ENCODE measurements at regions not wholly inside any gene's neighbourhood (a gene's known extent, or its start where the extent isn't known, plus 50 kb on each side); places are given as distances from the start of the nearest gene placed in this dataset.

- no peak overlapping the region for H3K4me3 ChIP-seq (ENCODE audit: low read depth, low read length, poor library complexity, severe bottlenecking)
- peak; percentile 95 for DNase-seq (ENCODE audit: low spot score)
- no peaks in the 10 kb centered on the region for H3K27me3 ChIP-seq (replicated peaks; ENCODE audit: insufficient read depth, low read depth, low read length, poor library complexity)
- no peaks in the 10 kb centered on the region for H3K9me3 ChIP-seq (ENCODE audit: low read depth, low read length, poor library complexity, severe bottlenecking)
- intact Hi-C loops (cut with micrococcal nuclease; ENCODE audit: unreplicated experiment) = loop anchor here (2.0 to 10.0 kb wide), 4 partner anchors 64 to 1844 kb away; partner anchors contain the start of gene PCDH17
- no peaks in the 10 kb centered on the region for H3K36me3 ChIP-seq (ENCODE audit: insufficient read depth, low read length, poor library complexity, severe bottlenecking)
- H3K27ac ChIP-seq (ENCODE audit: low read depth, low read length, poor library complexity, severe bottlenecking) = no peak overlapping the region
- TF ChIP-seq, protein P1, sequence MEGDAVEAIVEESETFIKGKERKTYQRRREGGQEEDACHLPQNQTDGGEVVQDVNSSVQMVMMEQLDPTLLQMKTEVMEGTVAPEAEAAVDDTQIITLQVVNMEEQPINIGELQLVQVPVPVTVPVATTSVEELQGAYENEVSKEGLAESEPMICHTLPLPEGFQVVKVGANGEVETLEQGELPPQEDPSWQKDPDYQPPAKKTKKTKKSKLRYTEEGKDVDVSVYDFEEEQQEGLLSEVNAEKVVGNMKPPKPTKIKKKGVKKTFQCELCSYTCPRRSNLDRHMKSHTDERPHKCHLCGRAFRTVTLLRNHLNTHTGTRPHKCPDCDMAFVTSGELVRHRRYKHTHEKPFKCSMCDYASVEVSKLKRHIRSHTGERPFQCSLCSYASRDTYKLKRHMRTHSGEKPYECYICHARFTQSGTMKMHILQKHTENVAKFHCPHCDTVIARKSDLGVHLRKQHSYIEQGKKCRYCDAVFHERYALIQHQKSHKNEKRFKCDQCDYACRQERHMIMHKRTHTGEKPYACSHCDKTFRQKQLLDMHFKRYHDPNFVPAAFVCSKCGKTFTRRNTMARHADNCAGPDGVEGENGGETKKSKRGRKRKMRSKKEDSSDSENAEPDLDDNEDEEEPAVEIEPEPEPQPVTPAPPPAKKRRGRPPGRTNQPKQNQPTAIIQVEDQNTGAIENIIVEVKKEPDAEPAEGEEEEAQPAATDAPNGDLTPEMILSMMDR (conservative IDR thresholded peaks at IDR 0.05; ENCODE audit: low read depth, low read length) = no peak
- no peak for TF ChIP-seq EZH2 (IDR thresholded peaks at IDR 0.05; ENCODE audit: borderline replicate concordance, low read depth, low read length, poor library complexity, severe bottlenecking)
- ChIA-PET POLR2A (ENCODE audit: low non-redundant PET) (no interaction called here), CTCF (interaction anchor here (0.6 kb wide), 1 partner anchor 36 kb away, joined by 3 read pairs; no protein-coding TSS in a partner anchor)
- BruUV-seq (replicated peaks) = no TSS peak
- peaks cover 66% of the 10 kb centered on the region for H3K4me1 ChIP-seq (ENCODE audit: insufficient read depth, low read length, poor library complexity, severe bottlenecking)
These were observed 684.8 kb downstream of the DIAPH3 start for GRCh38 chr13:59478908-59479307.

DNA sequence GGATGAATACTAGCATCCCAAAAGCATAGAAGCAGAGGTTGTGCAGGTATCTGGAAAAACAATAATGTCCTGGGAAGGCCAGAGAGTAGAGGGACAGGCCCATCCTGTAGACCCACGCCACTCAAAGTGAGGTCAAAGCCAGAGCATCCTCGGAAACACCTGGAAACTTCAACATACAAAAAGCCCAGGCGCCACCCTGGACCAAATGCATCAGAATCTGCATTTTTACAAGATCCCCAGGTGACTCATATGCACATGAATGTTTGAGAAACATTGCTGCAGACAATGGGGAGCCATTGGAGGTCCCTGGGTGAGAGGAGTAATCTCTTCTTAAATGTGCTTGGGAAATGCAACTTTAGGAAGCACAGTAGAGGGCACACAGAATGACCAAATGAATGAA lies 684.1 kb downstream of the DIAPH3 start:
- no peak for TF ChIP-seq EZH2 (IDR thresholded peaks at IDR 0.05; ENCODE audit: borderline replicate concordance, low read depth, low read length, poor library complexity, severe bottlenecking)
- TF ChIP-seq, protein P1 (conservative IDR thresholded peaks at IDR 0.05; ENCODE audit: low read depth, low read length) = no peak
- no peak overlapping the region for H3K4me3 ChIP-seq (ENCODE audit: low read depth, low read length, poor library complexity, severe bottlenecking)
- peaks cover 69% of the 10 kb centered on the region for H3K4me1 ChIP-seq (ENCODE audit: insufficient read depth, low read length, poor library complexity, severe bottlenecking)
- no peaks in the 10 kb centered on the region for H3K27me3 ChIP-seq (replicated peaks; ENCODE audit: insufficient read depth, low read depth, low read length, poor library complexity)
- DNase-seq (ENCODE audit: low spot score) = no peak
- H3K36me3 ChIP-seq (ENCODE audit: insufficient read depth, low read length, poor library complexity, severe bottlenecking) = no peaks in the 10 kb centered on the region
- no TSS peak for BruUV-seq (replicated peaks)
- H3K9me3 ChIP-seq (ENCODE audit: low read depth, low read length, poor library complexity, severe bottlenecking) = no peaks in the 10 kb centered on the region
- no peak overlapping the region for H3K27ac ChIP-seq (ENCODE audit: low read depth, low read length, poor library complexity, severe bottlenecking)
- intact Hi-C loops (cut with micrococcal nuclease; ENCODE audit: unreplicated experiment) = loop anchor here (2.0 to 10.0 kb wide), 5 partner anchors 53 to 1845 kb away; partner anchors contain the start of gene PCDH17
- POLR2A ChIA-PET (ENCODE audit: low non-redundant PET) = no interaction called here
- CTCF ChIA-PET = no interaction called here

- POLR2A ChIA-PET (ENCODE audit: low non-redundant PET) = interaction anchor here (0.7 kb wide), 1 partner anchor 46 kb away, joined by 3 read pairs; no protein-coding TSS in a partner anchor
- no TSS peak for BruUV-seq (replicated peaks)
- H3K27me3 ChIP-seq (replicated peaks; ENCODE audit: insufficient read depth, low read depth, low read length, poor library complexity) = no peaks in the 10 kb centered on the region
- intact Hi-C loops (cut with micrococcal nuclease; ENCODE audit: unreplicated experiment) = loop anchor here (5.0 kb wide), 1 partner anchor 52 kb away; no protein-coding TSS in a partner anchor
- H3K9me3 ChIP-seq (ENCODE audit: low read depth, low read length, poor library complexity, severe bottlenecking) = no peaks in the 10 kb centered on the region
- no peaks in the 10 kb centered on the region for H3K36me3 ChIP-seq (ENCODE audit: insufficient read depth, low read length, poor library complexity, severe bottlenecking)
- H3K4me3 ChIP-seq (ENCODE audit: low read depth, low read length, poor library complexity, severe bottlenecking) = peak overlapping the region; percentile 1
- no peak for TF ChIP-seq EZH2 (IDR thresholded peaks at IDR 0.05; ENCODE audit: borderline replicate concordance, low read depth, low read length, poor library complexity, severe bottlenecking)
- TF ChIP-seq, protein P1 (conservative IDR thresholded peaks at IDR 0.05; ENCODE audit: low read depth, low read length) = no peak
- CTCF ChIA-PET = no interaction called here
- H3K4me1 ChIP-seq (ENCODE audit: insufficient read depth, low read length, poor library complexity, severe bottlenecking) = peaks cover 69% of the 10 kb centered on the region
- peak; percentile 80 for DNase-seq (ENCODE audit: low spot score)
- H3K27ac ChIP-seq (ENCODE audit: low read depth, low read length, poor library complexity, severe bottlenecking) = peak overlapping the region; percentile 10
These were observed 683.1 kb downstream of the DIAPH3 start for GRCh38 chr13:59480396-59481259.

Data from A673 (cell line).